T-helper 17 cell (primary cell): ENCODE measurements at regions not wholly inside any gene's neighbourhood (a gene's known extent, or its start where the extent isn't known, plus 50 kb on each side); places are given as distances from the start of the nearest gene placed in this dataset.
"Not testable (repeated sequence)": the region's sequence is repeated elsewhere in the genome, so short reads cannot be mapped to it uniquely, and the experiment has no call there.

ENCODE experiments used
- ATAC-seq: fragments of 150-1000 bp; cut with Tn5 transposase; 2 replicates; pipeline ENCODE4 v1.10.0; 2021; ENCODE audit warnings: mild to moderate bottlenecking, moderate library complexity
- DNase-seq, 3 donors: peaks; one replicate each; pipeline versions ENCODE4 v3.0.0 to v3.0.0-alpha.2; 2020 to 2021
- H3K9me3 ChIP-seq: one replicate; pipeline ENCODE4 v1.7.0; 2013; ENCODE audit warnings: low read length, mild to moderate bottlenecking; ENCODE audit not compliant: control insufficient read depth, poor library complexity, severe bottlenecking
- H3K27ac Mint-ChIP-seq: one replicate; pipeline ENCODE4 v1.8.0; 2022; ENCODE audit warnings: mild to moderate bottlenecking, moderate library complexity, mixed read lengths
- H3K27me3 Mint-ChIP-seq: one replicate; pipeline ENCODE4 v1.8.0; 2022; ENCODE audit warnings: mixed read lengths
- H3K36me3 Mint-ChIP-seq: one replicate; pipeline ENCODE4 v1.8.0; 2022; ENCODE audit warnings: low read depth, mixed read lengths
- H3K4me1 Mint-ChIP-seq: one replicate; pipeline ENCODE4 v1.8.0; 2022; ENCODE audit warnings: mild to moderate bottlenecking, mixed read lengths
- H3K4me3 Mint-ChIP-seq: one replicate; pipeline ENCODE4 v1.8.0; 2022; ENCODE audit warnings: mild to moderate bottlenecking, moderate library complexity, mixed read lengths

DNA sequence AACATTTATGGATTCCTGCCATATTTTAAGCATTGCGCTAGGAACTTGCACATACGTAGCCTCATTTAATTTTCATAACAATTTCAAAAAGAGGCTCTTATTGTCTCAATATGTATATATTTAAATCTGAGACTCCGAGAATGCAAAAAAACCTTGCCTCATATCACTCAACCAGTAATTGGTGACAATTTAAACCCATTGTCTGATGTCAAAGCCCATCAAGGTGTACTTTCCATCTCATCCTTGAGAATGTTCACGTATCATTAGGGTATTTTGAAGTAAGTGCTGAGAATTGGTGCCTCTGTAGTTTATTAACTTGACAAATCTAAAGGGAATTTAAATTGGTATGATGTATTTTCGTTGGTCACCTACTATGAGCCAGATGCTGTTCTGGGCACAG, 136.5 kb downstream of the FAM76B start:
- no peak overlapping the region for H3K4me3 Mint-ChIP-seq
- ATAC-seq (no peak), DNase-seq (no peak)
- H3K9me3 ChIP-seq: no peaks in the 10 kb centered on the region
- H3K36me3 Mint-ChIP-seq: peaks cover 4% of the 10 kb centered on the region
- H3K4me1 Mint-ChIP-seq: peaks cover 4% of the 10 kb centered on the region
- H3K27me3 Mint-ChIP-seq: peaks cover 8% of the 10 kb centered on the region
- no peak overlapping the region for H3K27ac Mint-ChIP-seq

DNA sequence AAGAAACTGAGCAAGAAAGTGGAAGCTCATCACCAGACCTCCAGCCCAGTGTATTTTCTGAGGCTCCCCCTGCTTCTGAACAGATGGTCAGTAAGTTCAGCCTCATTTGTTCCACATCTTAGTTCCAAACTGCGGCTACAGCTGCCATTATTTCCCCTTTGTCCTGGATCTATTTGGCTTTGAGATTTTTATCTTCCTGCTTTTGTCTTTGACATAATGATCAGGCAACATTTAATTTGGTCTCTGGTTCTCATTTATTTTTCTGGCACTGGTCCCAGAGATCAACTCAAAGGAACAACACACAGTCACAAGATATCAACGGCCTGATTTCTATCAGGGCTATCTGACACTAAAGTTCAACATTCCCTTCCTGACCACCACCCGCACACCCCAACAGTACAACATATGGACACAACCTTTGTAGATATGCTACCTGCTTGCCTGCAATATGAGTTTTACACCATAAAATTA, 137.5 kb downstream of the FAM76B start:
- H3K4me1 Mint-ChIP-seq: peaks cover 4% of the 10 kb centered on the region
- no peak for DNase-seq
- H3K36me3 Mint-ChIP-seq: peaks cover 4% of the 10 kb centered on the region
- peaks cover 8% of the 10 kb centered on the region for H3K27me3 Mint-ChIP-seq
- no peak for ATAC-seq
- H3K9me3 ChIP-seq: no peaks in the 10 kb centered on the region
- no peak overlapping the region for H3K27ac Mint-ChIP-seq
- H3K4me3 Mint-ChIP-seq: no peak overlapping the region

DNA sequence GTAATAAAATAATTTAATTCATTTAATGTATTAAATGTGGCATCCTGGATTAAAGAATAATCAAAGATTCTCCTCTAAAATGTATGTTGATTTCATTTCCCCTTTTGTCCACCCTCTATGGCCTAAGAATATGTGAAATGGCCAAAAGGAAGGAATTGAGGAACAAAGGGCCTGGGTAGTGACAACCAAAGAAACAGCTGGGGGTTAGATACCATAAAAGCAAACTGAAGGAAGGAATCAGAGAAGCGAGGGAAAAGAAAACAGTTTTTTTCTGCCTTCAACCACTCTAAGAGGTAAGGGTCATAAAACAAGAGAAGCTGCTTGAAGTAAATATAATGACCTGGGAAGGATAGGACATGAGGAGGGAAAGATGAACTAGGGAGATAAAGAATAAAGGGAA, 139.3 kb downstream of the FAM76B start:
- H3K4me3 Mint-ChIP-seq: no peak overlapping the region
- H3K9me3 ChIP-seq: no peaks in the 10 kb centered on the region
- DNase-seq (no peak), ATAC-seq (no peak)
- peaks cover 4% of the 10 kb centered on the region for H3K4me1 Mint-ChIP-seq
- H3K36me3 Mint-ChIP-seq: peaks cover 4% of the 10 kb centered on the region
- H3K27me3 Mint-ChIP-seq: peaks cover 8% of the 10 kb centered on the region
- H3K27ac Mint-ChIP-seq: no peak overlapping the region

DNA sequence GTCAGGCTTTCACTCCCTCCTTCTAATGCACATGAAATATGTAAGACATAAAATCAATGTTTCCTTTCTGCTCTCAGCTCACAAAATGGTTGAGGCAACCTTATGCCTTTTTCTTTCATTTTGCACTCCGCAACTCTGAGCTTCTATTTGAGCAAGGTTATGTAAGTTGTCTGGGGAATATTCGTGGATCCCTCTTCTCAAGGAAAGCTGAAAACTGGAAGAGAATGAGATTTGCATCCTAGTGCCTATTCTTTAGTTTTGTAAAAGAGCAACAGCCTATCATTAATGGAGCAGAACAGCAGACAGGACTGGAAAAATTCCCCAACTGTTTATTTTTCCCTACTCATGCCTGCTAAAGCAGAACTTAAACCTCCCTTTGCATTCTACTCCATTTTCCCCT, 141.7 kb downstream of the FAM76B start:
- peaks cover 8% of the 10 kb centered on the region for H3K27me3 Mint-ChIP-seq
- no peak for ATAC-seq

DNA sequence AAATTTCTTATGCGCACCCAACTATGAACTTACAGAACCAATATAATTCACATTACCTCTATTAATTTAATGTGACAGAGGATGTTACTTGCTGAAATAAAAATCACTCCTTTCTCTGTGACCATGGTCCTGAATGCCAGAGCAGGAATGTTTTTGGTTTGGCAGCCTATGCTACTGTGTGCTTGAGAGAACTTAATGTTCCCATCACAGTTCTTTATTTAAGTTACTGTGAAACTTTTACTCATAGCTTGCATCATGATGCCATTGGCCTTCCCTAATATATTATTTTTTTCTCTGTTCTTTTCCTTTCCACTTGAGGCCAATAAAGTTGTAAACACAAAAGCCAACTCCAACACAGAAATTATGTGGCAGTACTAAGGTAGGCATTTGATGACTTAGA, 142.2 kb downstream of the FAM76B start:
- DNase-seq (no peak), ATAC-seq (no peak)
- Mint-ChIP-seq H3K27me3 (peaks cover 5% of the 10 kb centered on the region), H3K27ac (no peak overlapping the region), H3K4me1 (peaks cover 4% of the 10 kb centered on the region), H3K4me3 (no peak overlapping the region), H3K36me3 (peaks cover 4% of the 10 kb centered on the region)
- H3K9me3 ChIP-seq: no peaks in the 10 kb centered on the region

More for the DNA sequence above, 141.7 kb downstream of the FAM76B start:
- no peaks in the 10 kb centered on the region for H3K9me3 ChIP-seq
- Mint-ChIP-seq H3K27ac (no peak overlapping the region), H3K36me3 (peaks cover 4% of the 10 kb centered on the region), H3K4me1 (peaks cover 4% of the 10 kb centered on the region), H3K4me3 (no peak overlapping the region)
- no peak for DNase-seq

DNA sequence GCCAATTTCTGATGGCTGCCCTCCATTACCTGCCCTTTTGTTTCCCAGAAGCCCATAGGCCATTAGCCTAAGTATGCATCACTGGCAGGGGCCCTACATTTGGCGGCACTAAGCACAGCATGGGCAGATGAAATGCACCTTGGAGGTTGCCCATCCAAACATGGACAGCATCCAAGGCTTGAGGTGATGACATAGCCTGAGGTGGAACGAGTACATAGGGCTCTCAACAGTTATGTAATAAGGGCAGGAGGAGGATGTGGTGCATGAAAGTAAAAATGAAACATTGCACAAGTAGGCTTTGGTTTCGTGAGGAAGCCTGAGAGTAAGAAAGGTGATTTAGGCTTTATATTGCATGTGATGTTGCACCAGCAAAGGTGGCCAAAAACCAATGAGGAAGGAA, 148.1 kb downstream of the FAM76B start:
- Mint-ChIP-seq H3K27ac (peak overlapping the region; percentile 67), H3K4me3 (peak overlapping the region; percentile 52), H3K27me3 (no peaks in the 10 kb centered on the region), H3K36me3 (no peaks in the 10 kb centered on the region), H3K4me1 (peaks cover 11% of the 10 kb centered on the region)
- peak; percentile 83 for ATAC-seq
- H3K9me3 ChIP-seq: no peaks in the 10 kb centered on the region
- DNase-seq: no peak

DNA sequence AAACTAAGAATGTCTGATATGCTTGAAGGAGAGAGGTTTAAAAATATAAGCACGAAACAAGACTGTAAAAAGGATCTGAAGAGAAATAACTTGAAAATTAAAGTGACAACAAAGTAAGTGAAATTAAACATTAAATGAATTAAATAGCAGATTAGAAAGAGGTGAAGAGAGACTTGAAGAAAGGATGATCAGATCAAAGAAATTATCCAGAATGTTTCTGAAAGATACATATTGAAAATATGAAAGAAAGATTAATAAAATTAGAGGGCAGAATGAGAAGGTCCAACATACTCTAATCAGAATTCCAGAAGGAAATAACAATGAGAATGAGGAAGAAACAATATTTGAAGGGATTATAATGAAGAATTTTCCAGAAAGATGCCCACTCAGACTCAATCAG, 151.1 kb downstream of the FAM76B start:
- no peak for ATAC-seq
- no peak for DNase-seq
- no peaks in the 10 kb centered on the region for H3K9me3 ChIP-seq
- no peaks in the 10 kb centered on the region for H3K36me3 Mint-ChIP-seq
- no peak overlapping the region for H3K27ac Mint-ChIP-seq
- H3K27me3 Mint-ChIP-seq: no peaks in the 10 kb centered on the region
- no peak overlapping the region for H3K4me3 Mint-ChIP-seq
- peaks cover 11% of the 10 kb centered on the region for H3K4me1 Mint-ChIP-seq

DNA sequence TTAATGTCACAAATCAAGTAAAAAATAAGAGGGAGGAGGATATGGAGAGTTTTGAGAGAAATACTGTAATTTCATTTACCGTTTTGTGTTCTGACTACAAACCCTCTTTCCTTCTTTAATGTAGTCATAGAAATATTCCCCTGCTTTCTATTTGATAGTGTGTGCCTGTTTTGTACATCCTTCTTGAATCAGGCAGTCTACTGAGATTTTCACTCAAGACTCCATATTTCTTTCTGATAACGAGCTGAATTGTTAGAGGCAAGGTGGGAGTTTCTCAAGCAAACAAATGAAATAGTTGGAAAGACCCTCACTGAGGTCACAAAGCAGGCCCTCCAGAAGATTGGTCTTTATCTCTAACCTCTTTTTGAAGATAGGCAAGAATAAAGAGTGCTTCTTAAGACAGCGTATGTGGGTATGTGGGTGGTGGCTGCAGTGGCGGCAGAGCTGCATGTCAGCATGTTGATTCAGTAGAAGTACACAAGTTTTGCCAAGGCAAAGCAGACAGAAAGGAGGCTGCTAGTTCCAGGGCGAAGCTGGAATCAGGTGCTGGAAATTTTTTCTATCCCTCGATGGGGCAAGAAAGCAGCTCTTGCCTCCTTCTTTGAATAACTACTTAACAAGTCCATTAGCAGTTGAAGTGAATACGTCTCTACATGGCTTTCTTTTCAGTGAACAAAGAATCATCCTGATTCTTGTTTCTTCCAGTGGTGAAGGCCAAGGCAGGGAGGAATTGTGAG, 164.2 kb downstream of the FAM76B start:
- Mint-ChIP-seq H3K36me3 (no peaks in the 10 kb centered on the region), H3K27ac (peak overlapping the region; percentile 70), H3K27me3 (no peaks in the 10 kb centered on the region), H3K4me1 (peaks cover 3% of the 10 kb centered on the region), H3K4me3 (peak overlapping the region; percentile 63)
- ATAC-seq: no peak
- no peaks in the 10 kb centered on the region for H3K9me3 ChIP-seq
- DNase-seq: no peak

DNA sequence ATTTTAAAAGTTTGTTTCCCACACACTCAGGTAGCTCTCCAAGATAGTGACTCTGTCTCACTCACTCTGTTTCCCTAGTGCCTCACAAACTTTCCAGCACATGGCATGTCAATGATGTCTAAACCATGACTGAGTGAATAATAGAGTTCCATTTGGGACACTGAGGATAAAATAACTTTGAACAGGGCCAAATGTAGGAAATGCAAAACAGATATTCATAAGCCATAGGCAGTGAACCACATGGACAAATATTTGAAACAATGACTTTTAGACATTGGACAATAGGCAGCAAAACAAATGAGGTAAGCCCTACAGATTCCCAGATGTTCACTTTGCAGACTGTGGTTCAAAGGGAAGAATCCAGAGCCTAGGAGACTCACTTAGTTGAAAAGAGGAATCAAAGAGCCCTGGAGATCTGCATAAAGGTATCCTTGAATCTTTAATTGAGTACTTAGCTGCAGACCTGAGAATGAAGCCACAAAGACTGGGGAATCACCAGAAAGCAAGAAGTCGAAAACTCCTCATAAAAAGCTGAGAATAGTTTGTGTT, 173.3 kb downstream of the FAM76B start:
- H3K27me3 Mint-ChIP-seq: no peaks in the 10 kb centered on the region

DNA sequence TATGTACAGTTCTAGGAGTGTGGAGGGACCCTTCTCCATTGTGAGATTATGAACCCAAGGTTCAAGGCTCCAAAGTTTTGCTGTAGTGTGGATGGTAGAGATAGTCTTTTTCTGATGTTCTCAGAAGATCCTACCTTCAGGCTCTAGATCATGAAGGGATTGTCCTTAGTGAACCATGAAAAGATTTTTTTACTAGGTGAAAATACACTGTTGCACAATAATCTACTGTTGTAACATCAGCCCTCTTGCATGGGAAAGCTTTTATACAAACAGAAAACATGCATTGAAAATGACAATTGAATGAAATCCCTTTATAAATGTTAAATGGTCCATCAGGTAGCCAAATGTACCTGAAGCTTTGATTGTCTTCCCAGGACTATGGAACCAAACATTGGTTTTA, 177.8 kb downstream of the FAM76B start:
- H3K27ac Mint-ChIP-seq: no peak overlapping the region
- no peaks in the 10 kb centered on the region for H3K9me3 ChIP-seq
- DNase-seq (no peak), ATAC-seq (no peak)
- no peaks in the 10 kb centered on the region for H3K4me1 Mint-ChIP-seq
- H3K36me3 Mint-ChIP-seq: no peaks in the 10 kb centered on the region
- no peaks in the 10 kb centered on the region for H3K27me3 Mint-ChIP-seq
- H3K4me3 Mint-ChIP-seq: no peak overlapping the region

More for the DNA sequence above, 173.3 kb downstream of the FAM76B start:
- no peaks in the 10 kb centered on the region for H3K9me3 ChIP-seq
- Mint-ChIP-seq H3K4me3 (no peak overlapping the region), H3K4me1 (no peaks in the 10 kb centered on the region), H3K27ac (no peak overlapping the region), H3K36me3 (no peaks in the 10 kb centered on the region)
- ATAC-seq: no peak
- no peak for DNase-seq

DNA sequence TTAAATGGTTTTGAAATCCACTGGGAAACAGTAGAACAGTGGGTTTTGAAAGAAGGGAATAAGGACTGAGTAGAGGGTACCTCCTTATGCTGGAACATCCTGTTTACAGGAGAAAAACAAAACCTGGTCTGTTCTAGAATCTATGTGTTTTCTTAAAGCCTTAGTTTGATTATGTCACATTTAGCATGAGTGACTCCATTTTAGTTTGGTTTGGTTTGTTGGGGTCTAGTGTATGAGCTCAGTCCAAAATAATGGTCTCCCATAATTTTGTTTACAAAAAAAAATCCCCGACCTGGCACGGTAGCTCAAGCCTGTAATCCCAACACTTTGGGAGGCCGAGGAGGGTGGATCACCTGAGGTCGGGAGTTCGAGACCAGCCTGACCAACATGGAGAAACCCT, 179.4 kb downstream of the FAM76B start:
- not testable (repeated sequence) for H3K36me3 Mint-ChIP-seq, H3K4me1 Mint-ChIP-seq, H3K4me3 Mint-ChIP-seq, H3K9me3 ChIP-seq, DNase-seq, H3K27me3 Mint-ChIP-seq, H3K27ac Mint-ChIP-seq, ATAC-seq

DNA sequence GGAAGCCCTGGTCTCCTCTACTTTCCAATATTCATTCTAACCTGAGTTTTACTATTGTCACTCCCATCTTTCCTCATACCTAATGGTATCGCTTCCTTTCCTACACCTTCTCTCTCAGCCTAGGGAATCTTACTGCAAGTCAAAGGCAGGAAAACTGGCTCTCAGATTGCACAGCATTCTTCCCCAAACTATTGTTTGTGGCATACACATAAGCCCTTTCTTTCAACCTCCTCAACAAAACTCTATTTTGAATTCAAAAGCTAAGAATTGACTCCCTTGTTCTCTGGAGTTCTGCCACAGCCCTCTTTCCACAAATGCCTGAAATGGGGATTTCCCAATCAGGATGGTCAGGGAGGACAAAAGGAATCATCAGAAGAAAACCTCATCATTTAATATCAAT, 181.5 kb downstream of the FAM76B start:
- Mint-ChIP-seq H3K4me1 (peaks cover 6% of the 10 kb centered on the region), H3K27ac (no peak overlapping the region), H3K36me3 (no peaks in the 10 kb centered on the region), H3K27me3 (no peaks in the 10 kb centered on the region), H3K4me3 (no peak overlapping the region)
- no peaks in the 10 kb centered on the region for H3K9me3 ChIP-seq
- no peak for ATAC-seq
- DNase-seq: no peak

DNA sequence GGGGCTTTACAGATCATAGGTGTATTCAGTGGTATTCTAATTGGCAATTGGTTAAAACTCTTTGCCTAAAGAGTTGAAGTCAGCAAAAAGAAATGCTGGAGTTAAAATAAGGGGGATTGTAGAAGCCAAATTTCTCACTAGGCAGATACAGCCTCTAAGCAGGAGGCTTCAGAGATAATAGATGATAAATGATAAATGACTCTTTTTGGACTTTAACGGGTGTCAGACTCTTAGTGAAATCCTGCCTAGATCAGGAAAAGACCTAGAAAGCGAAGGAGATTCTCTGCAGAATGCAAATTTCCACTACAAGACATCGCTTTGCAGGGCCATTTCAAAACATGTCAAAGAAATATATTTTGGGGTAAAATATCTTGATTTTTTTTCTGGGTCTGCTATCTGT, 182.8 kb downstream of the FAM76B start:
- H3K4me1 Mint-ChIP-seq: peaks cover 6% of the 10 kb centered on the region
- no peak overlapping the region for H3K27ac Mint-ChIP-seq
- H3K9me3 ChIP-seq: no peaks in the 10 kb centered on the region
- H3K4me3 Mint-ChIP-seq: no peak overlapping the region
- H3K36me3 Mint-ChIP-seq: no peaks in the 10 kb centered on the region
- H3K27me3 Mint-ChIP-seq: no peaks in the 10 kb centered on the region
- DNase-seq (no peak), ATAC-seq (no peak)
